HL-60 (cell line): ENCODE measurements at regions not wholly inside any gene's neighbourhood (a gene's known extent, or its start where the extent isn't known, plus 50 kb on each side); places are given as distances from the start of the nearest gene placed in this dataset.

Source experiments
- TF ChIP-seq, protein P1 (sequence below): IDR thresholded peaks from one replicate; pipeline ENCODE4 v1.5.1; 2011; ENCODE audit warnings: low read length, control low read depth, inconsistent platforms; ENCODE audit not compliant: insufficient read depth
- TF ChIP-seq, protein P2 (sequence below): IDR thresholded peaks from 2 replicates; pipeline ENCODE4 v1.6.1; 2012; ENCODE audit warnings: low read depth; ENCODE audit not compliant: insufficient replicate concordance

DNA sequence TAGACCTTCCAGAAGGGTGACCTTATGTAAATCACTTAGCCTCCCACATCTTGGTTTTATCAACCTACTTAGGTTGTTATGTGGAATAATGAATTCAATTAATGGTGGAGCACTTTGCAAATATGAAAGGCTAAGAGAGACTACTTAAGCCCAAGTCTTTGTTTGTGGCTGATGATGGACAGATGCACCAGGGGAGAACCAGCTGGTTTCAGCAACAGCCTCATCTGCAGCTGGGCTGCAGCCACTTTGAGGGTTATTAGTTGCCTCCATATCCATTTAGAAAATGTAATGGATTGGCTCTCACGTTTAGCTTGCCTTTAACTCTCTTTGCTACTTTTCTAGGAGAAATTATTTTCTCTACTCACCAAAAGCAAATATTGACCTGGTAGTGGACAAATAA, 146.6 kb downstream of the ESM1 start:
- TF ChIP-seq, protein P1, sequence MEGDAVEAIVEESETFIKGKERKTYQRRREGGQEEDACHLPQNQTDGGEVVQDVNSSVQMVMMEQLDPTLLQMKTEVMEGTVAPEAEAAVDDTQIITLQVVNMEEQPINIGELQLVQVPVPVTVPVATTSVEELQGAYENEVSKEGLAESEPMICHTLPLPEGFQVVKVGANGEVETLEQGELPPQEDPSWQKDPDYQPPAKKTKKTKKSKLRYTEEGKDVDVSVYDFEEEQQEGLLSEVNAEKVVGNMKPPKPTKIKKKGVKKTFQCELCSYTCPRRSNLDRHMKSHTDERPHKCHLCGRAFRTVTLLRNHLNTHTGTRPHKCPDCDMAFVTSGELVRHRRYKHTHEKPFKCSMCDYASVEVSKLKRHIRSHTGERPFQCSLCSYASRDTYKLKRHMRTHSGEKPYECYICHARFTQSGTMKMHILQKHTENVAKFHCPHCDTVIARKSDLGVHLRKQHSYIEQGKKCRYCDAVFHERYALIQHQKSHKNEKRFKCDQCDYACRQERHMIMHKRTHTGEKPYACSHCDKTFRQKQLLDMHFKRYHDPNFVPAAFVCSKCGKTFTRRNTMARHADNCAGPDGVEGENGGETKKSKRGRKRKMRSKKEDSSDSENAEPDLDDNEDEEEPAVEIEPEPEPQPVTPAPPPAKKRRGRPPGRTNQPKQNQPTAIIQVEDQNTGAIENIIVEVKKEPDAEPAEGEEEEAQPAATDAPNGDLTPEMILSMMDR, result no peak
- TF ChIP-seq, protein P2, sequence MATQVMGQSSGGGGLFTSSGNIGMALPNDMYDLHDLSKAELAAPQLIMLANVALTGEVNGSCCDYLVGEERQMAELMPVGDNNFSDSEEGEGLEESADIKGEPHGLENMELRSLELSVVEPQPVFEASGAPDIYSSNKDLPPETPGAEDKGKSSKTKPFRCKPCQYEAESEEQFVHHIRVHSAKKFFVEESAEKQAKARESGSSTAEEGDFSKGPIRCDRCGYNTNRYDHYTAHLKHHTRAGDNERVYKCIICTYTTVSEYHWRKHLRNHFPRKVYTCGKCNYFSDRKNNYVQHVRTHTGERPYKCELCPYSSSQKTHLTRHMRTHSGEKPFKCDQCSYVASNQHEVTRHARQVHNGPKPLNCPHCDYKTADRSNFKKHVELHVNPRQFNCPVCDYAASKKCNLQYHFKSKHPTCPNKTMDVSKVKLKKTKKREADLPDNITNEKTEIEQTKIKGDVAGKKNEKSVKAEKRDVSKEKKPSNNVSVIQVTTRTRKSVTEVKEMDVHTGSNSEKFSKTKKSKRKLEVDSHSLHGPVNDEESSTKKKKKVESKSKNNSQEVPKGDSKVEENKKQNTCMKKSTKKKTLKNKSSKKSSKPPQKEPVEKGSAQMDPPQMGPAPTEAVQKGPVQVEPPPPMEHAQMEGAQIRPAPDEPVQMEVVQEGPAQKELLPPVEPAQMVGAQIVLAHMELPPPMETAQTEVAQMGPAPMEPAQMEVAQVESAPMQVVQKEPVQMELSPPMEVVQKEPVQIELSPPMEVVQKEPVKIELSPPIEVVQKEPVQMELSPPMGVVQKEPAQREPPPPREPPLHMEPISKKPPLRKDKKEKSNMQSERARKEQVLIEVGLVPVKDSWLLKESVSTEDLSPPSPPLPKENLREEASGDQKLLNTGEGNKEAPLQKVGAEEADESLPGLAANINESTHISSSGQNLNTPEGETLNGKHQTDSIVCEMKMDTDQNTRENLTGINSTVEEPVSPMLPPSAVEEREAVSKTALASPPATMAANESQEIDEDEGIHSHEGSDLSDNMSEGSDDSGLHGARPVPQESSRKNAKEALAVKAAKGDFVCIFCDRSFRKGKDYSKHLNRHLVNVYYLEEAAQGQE, result no peak
